B cell (primary cell): ENCODE measurements at regions not wholly inside any gene's neighbourhood (a gene's known extent, or its start where the extent isn't known, plus 50 kb on each side); places are given as distances from the start of the nearest gene placed in this dataset.

Experiments
- ATAC-seq: fragments of 200-7000 bp; cut with Tn5 transposase; one replicate; pipeline ENCODE4 v1.10.0; 2021; ENCODE audit warnings: low read depth, mild to moderate bottlenecking, moderate number of reproducible peaks, moderate library complexity
- CTCF ChIA-PET: fragments of 350-600 bp; sonication (Branson Sonifier 250); formaldehyde crosslinking; loops from one replicate; lab custom pipeline; 2021; ENCODE audit warnings: antibody characterized with exemption, inconsistent platforms; lab: Charles Lee
- POLR2A ChIA-PET: fragments of 350-600 bp; sonication (Branson Sonifier 250); formaldehyde crosslinking; loops from one replicate; lab custom pipeline; 2021; ENCODE audit warnings: antibody characterized with exemption; lab: Charles Lee
- DNase-seq: peaks from one replicate; pipeline ENCODE4 v3.0.0; 2013
- H2AFZ ChIP-seq: 2 replicates; pipeline ENCODE4 v1.6.1; 2012; ENCODE audit warnings: mild to moderate bottlenecking, low read depth, low read length; ENCODE audit not compliant: insufficient read depth, poor library complexity, severe bottlenecking
- H3K27ac ChIP-seq, 2 donors: 1 replicate in 1 of 2; 2 replicates in 1 of 2; pipeline ENCODE4 v1.5.1; 2012 to 2013; ENCODE audit warnings: low read length in 2 of 2, mild to moderate bottlenecking in 2 of 2, moderate library complexity in 1 of 2
- H3K27me3 ChIP-seq, 4 experiments: fragments of 200-600 bp in 1 of 4; sonication (generic) in 1 of 4; replicated peaks in 1 of 4; 1 replicate in 2 of 4; 2 replicates in 2 of 4; pipeline versions ENCODE4 v1.6.1 to v1.7.0; 2013 to 2016; ENCODE audit warnings: low read length in 3 of 4, mild to moderate bottlenecking in 2 of 4, mixed read lengths in 1 of 4, moderate library complexity in 1 of 4; ENCODE audit not compliant: insufficient read depth in 4 of 4, control insufficient read depth in 3 of 4; ENCODE audit errors: control extremely low read depth in 1 of 4
- H3K36me3 ChIP-seq, 2 experiments: replicated peaks in 1 of 2; 1 replicate in 1 of 2; 2 replicates in 1 of 2; pipeline versions ENCODE4 v1.6.1 to v1.7.1; 2013; ENCODE audit warnings: low read length in 1 of 2; ENCODE audit not compliant: insufficient read depth in 2 of 2, control insufficient read depth in 1 of 2; ENCODE audit errors: control extremely low read depth in 1 of 2, extremely low read depth in 1 of 2
- H3K4me1 ChIP-seq, 2 donors: fragments of 200-600 bp in 1 of 2; sonication (generic) in 1 of 2; 1 replicate in 1 of 2; 2 replicates in 1 of 2; pipeline versions ENCODE4 v1.5.1 to v1.6.1; 2013 to 2017; ENCODE audit warnings: low read length in 2 of 2; ENCODE audit not compliant: control insufficient read depth in 2 of 2, insufficient read depth in 2 of 2
- H3K4me2 ChIP-seq: replicated peaks from 2 replicates; pipeline ENCODE3; 2012; ENCODE audit warnings: mild to moderate bottlenecking, low read depth, low read length; ENCODE audit not compliant: poor library complexity, severe bottlenecking
- H3K4me3 ChIP-seq, 5 experiments: fragments of 200-600 bp in 1 of 5; sonication (generic) in 1 of 5; 1 replicate in 3 of 5; 2 replicates in 2 of 5; pipeline versions ENCODE4 v1.5.1 to v1.7.0; 2011 to 2016; ENCODE audit warnings: low read length in 4 of 5, mild to moderate bottlenecking in 4 of 5, low read depth in 2 of 5, control low read depth in 1 of 5, moderate library complexity in 1 of 5; ENCODE audit not compliant: insufficient read depth in 1 of 5; ENCODE audit errors: control extremely low read depth in 1 of 5, extremely low read depth in 1 of 5
- H3K79me2 ChIP-seq: fragments of 200-600 bp; sonication (generic); one replicate; pipeline ENCODE4 v1.6.0; 2016; ENCODE audit warnings: low read length; ENCODE audit not compliant: control insufficient read depth, insufficient read depth
- H3K9ac ChIP-seq: fragments of 200-600 bp; sonication (generic); 2 replicates; pipeline ENCODE4 v1.6.1; 2017; ENCODE audit warnings: mild to moderate bottlenecking, low read length, moderate library complexity
- H3K9me3 ChIP-seq, 3 donors: one replicate each; pipeline versions ENCODE4 v1.6.1 to v1.7.1; 2013; ENCODE audit warnings: low read length in 2 of 3; ENCODE audit not compliant: control insufficient read depth in 2 of 3, insufficient read depth in 1 of 3; ENCODE audit errors: control extremely low read depth in 1 of 3
- H4K20me1 ChIP-seq: 2 replicates; pipeline ENCODE4 v1.6.0; 2012; ENCODE audit warnings: mild to moderate bottlenecking, low read length; ENCODE audit not compliant: insufficient read depth, control insufficient read depth, poor library complexity, severe bottlenecking
- H3K27ac Mint-ChIP-seq: one replicate; pipeline ENCODE4 v1.8.0; 2021; ENCODE audit warnings: mixed read lengths
- H3K27me3 Mint-ChIP-seq: one replicate; pipeline ENCODE4 v1.8.0; 2021; ENCODE audit warnings: mixed read lengths
- H3K4me1 Mint-ChIP-seq: one replicate; pipeline ENCODE4 v1.8.0; 2021; ENCODE audit warnings: mixed read lengths
- H3K4me3 Mint-ChIP-seq: one replicate; pipeline ENCODE4 v1.8.0; 2021; ENCODE audit warnings: mixed read lengths
- H3K9me3 Mint-ChIP-seq: one replicate; pipeline ENCODE4 v1.8.0; 2022; ENCODE audit warnings: mixed read lengths; ENCODE audit not compliant: insufficient read depth
- EZH2 ChIP-seq: IDR thresholded peaks from 2 replicates; pipeline ENCODE4 v1.6.1; 2012; ENCODE audit warnings: borderline replicate concordance, low read depth, mild to moderate bottlenecking, moderate library complexity, low read length; ENCODE audit not compliant: insufficient read depth, poor library complexity, severe bottlenecking
- WGBS: methylation state at CpG from one replicate; pipeline ENCODE4 v1.1.5; 2013; ENCODE audit warnings: missing lambda C conversion rate; ENCODE audit not compliant: insufficient coverage; 5-methylcytosine and 5-hydroxymethylcytosine counted together
- intact Hi-C: fragments of 100-400 bp; cut with micrococcal nuclease; formaldehyde crosslinking; loops from one replicate; pipeline ENCODE4 v1.10.0; 2022
- TF ChIP-seq, protein P1 (sequence below): fragments of 200-600 bp; IDR thresholded peaks from one replicate; pipeline ENCODE4 v1.8.0; 2022; ENCODE audit warnings: antibody characterized with exemption, mild to moderate bottlenecking

DNA sequence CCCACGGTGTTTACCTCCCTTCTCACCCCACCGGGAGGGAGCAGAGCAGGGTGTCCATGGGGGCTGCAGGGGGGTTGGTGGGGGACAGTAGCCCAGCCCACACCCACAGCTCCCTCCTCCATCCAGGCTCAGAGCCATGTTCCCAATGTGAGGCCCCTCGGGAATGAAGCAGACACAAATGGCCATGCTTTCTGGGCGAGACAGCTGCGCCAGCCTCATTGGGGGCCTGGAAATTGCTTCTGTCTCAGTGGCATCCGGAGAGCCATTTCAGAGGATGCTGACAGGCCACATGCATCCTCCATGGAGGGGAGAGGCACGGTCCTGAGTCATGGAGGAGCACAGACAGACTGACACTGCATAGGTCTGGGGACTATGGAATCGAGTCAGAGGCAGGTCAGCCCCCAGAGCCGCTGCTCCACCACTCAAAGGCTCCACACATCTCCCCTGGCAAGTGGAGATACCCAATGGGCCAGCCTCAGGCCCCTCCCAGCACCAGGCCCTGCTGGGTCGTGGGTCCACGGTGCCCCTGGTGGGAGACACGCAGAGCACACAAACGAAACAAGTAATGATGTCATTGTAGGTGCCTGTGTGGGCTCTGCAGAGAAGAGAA lies 59.6 kb upstream of the ENPP7 start:
- H3K27ac Mint-ChIP-seq = no peak overlapping the region
- ChIA-PET CTCF (no interaction called here), POLR2A (no interaction called here)
- peaks cover 56% of the 10 kb centered on the region for H3K27me3 Mint-ChIP-seq
- WGBS = 69% methylated on average over 10 of the region's 13 CpGs
- no peak for ATAC-seq
- Histone ChIP-seq H2AFZ (no peak overlapping the region), H3K4me2 (no peak overlapping the region), H3K79me2 (no peaks in the 10 kb centered on the region), H3K27ac (no peak overlapping the region), H3K9ac (no peak overlapping the region), H4K20me1 (no peaks in the 10 kb centered on the region), H3K4me3 (no peak overlapping the region), H3K9me3 (peaks cover 0 to 42% (median 18%) of the 10 kb centered on the region in 3 donors), H3K27me3 (peaks cover 0 to 48% (median 4%) of the 10 kb centered on the region in 4 experiments), H3K4me1 (no peaks in the 10 kb centered on the region), H3K36me3 (no peaks in the 10 kb centered on the region)
- H3K9me3 Mint-ChIP-seq = peaks cover 3% of the 10 kb centered on the region
- peaks cover 3% of the 10 kb centered on the region for H3K4me1 Mint-ChIP-seq
- no peak for TF ChIP-seq EZH2
- TF ChIP-seq, protein P1, sequence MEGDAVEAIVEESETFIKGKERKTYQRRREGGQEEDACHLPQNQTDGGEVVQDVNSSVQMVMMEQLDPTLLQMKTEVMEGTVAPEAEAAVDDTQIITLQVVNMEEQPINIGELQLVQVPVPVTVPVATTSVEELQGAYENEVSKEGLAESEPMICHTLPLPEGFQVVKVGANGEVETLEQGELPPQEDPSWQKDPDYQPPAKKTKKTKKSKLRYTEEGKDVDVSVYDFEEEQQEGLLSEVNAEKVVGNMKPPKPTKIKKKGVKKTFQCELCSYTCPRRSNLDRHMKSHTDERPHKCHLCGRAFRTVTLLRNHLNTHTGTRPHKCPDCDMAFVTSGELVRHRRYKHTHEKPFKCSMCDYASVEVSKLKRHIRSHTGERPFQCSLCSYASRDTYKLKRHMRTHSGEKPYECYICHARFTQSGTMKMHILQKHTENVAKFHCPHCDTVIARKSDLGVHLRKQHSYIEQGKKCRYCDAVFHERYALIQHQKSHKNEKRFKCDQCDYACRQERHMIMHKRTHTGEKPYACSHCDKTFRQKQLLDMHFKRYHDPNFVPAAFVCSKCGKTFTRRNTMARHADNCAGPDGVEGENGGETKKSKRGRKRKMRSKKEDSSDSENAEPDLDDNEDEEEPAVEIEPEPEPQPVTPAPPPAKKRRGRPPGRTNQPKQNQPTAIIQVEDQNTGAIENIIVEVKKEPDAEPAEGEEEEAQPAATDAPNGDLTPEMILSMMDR = no peak
- no peak for DNase-seq
- intact Hi-C loops = no loop called here
- no peak overlapping the region for H3K4me3 Mint-ChIP-seq

GRCh38 chr17:79670537-79671084 lies 59.8 kb upstream of the RBFOX3 start:
- ChIA-PET POLR2A (no interaction called here), CTCF (no interaction called here)
- peaks cover 56% of the 10 kb centered on the region for H3K27me3 Mint-ChIP-seq
- H4K20me1 ChIP-seq = no peaks in the 10 kb centered on the region
- TF ChIP-seq, protein P1 = no peak
- TF ChIP-seq EZH2 = no peak
- H3K4me3 ChIP-seq = no peak overlapping the region
- H3K27ac ChIP-seq = no peak overlapping the region
- H3K4me2 ChIP-seq = no peak overlapping the region
- no peaks in the 10 kb centered on the region for H3K4me1 ChIP-seq
- H3K9me3 ChIP-seq = peaks cover 0 to 42% (median 18%) of the 10 kb centered on the region in 3 donors
- peaks cover 3% of the 10 kb centered on the region for H3K9me3 Mint-ChIP-seq
- no peak overlapping the region for H2AFZ ChIP-seq
- WGBS = 72% methylated on average over 11 of the region's 15 CpGs
- DNase-seq (no peak), ATAC-seq (no peak)
- H3K27ac Mint-ChIP-seq = no peak overlapping the region
- intact Hi-C loops = no loop called here
- peaks cover 0 to 53% (median 6%) of the 10 kb centered on the region in 4 experiments for H3K27me3 ChIP-seq
- no peaks in the 10 kb centered on the region for H3K79me2 ChIP-seq
- H3K9ac ChIP-seq = no peak overlapping the region
- no peak overlapping the region for H3K4me3 Mint-ChIP-seq
- H3K36me3 ChIP-seq = no peaks in the 10 kb centered on the region
- peaks cover 3% of the 10 kb centered on the region for H3K4me1 Mint-ChIP-seq
